ENCODE measurements at regions not wholly inside any gene's neighbourhood (a gene's known extent, or its start where the extent isn't known, plus 50 kb on each side); places are given as distances from the start of the nearest gene placed in this dataset.

- DNase-seq = peak; percentile 36 to 56 (median 44)
- peak overlapping the region; percentile 41 for H2AFZ ChIP-seq (ENCODE audit: insufficient read depth, low read depth, low read length, poor library complexity, severe bottlenecking)
Measured at GRCh38 chr1:112808861-112809684, 93.9 kb upstream of the PPM1J start.

GRCh38 chr1:112807999-112808398 is 92.9 kb upstream of the PPM1J start:
- Mint-ChIP-seq H3K27ac (no peak overlapping the region), H3K27me3 (ENCODE audit: low read depth in 3 of 3) (peaks cover 8 to 20% (median 8%) of the 10 kb centered on the region in 3 donors), H3K4me3 (no peak overlapping the region), H3K36me3 (no peaks in the 10 kb centered on the region), H3K4me1 (peaks cover 2% of the 10 kb centered on the region), H3K9me3 (peaks cover 0 to 2% (median 0%) of the 10 kb centered on the region in 7 donors)
- 90% methylated on average over 2 of the region's 3 CpGs for WGBS (ENCODE audit: insufficient coverage)
- Histone ChIP-seq H3K9ac (ENCODE audit: insufficient read depth, low read length, poor library complexity, severe bottlenecking) (no peak overlapping the region), H3K36me3 (replicated peaks in 1 of 2; ENCODE audit: control insufficient read depth in 1 of 2, insufficient read depth in 2 of 2, low read length in 2 of 2) (no peaks in the 10 kb centered on the region), H3K79me2 (ENCODE audit: insufficient read depth, low read length) (no peaks in the 10 kb centered on the region), H3K27ac (ENCODE audit: low read depth in 1 of 2, low read length in 2 of 2) (no peak overlapping the region), H3K4me3 (replicated peaks in 1 of 3; ENCODE audit: low read depth in 2 of 3, low read length in 3 of 3) (no peak overlapping the region), H3K9me3 (replicated peaks in 1 of 2; ENCODE audit: control insufficient read depth in 1 of 2, insufficient read depth in 1 of 2, low read length in 2 of 2) (no peaks in the 10 kb centered on the region), H2AFZ (ENCODE audit: insufficient read depth, low read depth, low read length, poor library complexity, severe bottlenecking) (no peak overlapping the region), H3K4me2 (replicated peaks; ENCODE audit: extremely low read depth, low read length, poor library complexity, severe bottlenecking) (no peak overlapping the region), H3K4me1 (ENCODE audit: control insufficient read depth in 1 of 2, insufficient read depth in 2 of 2, low read length in 2 of 2) (no peaks in the 10 kb centered on the region), H3K27me3 (ENCODE audit: control insufficient read depth in 2 of 2, insufficient read depth in 2 of 2, low read length in 2 of 2) (no peaks in the 10 kb centered on the region), H4K20me1 (ENCODE audit: insufficient read depth, low read length) (no peaks in the 10 kb centered on the region)
- no peak for TF ChIP-seq CTCF (IDR thresholded peaks at IDR 0.05)
- no peak for DNase-seq
- intact Hi-C loops (cut with micrococcal nuclease) = loop anchor here (5.0 to 10.0 kb wide), 3 partner anchors 91 to 264 kb away; partner anchors contain the start of genes LRIG2 (in 1 of the 2) and PPM1J (in 1 of the 2)

More at GRCh38 chr1:112808861-112809684, 93.9 kb upstream of the PPM1J start:
- intact Hi-C loops (cut with micrococcal nuclease) = loop anchor here (5.0 to 10.0 kb wide), 3 partner anchors 92 to 263 kb away; partner anchors contain the start of genes LRIG2 (in 1 of the 2) and PPM1J (in 1 of the 2)
- no peak overlapping the region for H3K27ac Mint-ChIP-seq
- no peaks in the 10 kb centered on the region for H3K36me3 Mint-ChIP-seq
- Histone ChIP-seq H3K4me2 (replicated peaks; ENCODE audit: extremely low read depth, low read length, poor library complexity, severe bottlenecking) (no peak overlapping the region), H3K79me2 (ENCODE audit: insufficient read depth, low read length) (no peaks in the 10 kb centered on the region), H3K4me3 (replicated peaks in 1 of 3; ENCODE audit: low read depth in 2 of 3, low read length in 3 of 3) (no peak overlapping the region), H3K4me1 (ENCODE audit: control insufficient read depth in 1 of 2, insufficient read depth in 2 of 2, low read length in 2 of 2) (no peaks in the 10 kb centered on the region), H3K27ac (ENCODE audit: low read depth in 1 of 2, low read length in 2 of 2) (no peak overlapping the region), H3K36me3 (replicated peaks in 1 of 2; ENCODE audit: control insufficient read depth in 1 of 2, insufficient read depth in 2 of 2, low read length in 2 of 2) (no peaks in the 10 kb centered on the region), H4K20me1 (ENCODE audit: insufficient read depth, low read length) (no peaks in the 10 kb centered on the region), H3K9me3 (replicated peaks in 1 of 2; ENCODE audit: control insufficient read depth in 1 of 2, insufficient read depth in 1 of 2, low read length in 2 of 2) (no peaks in the 10 kb centered on the region), H3K27me3 (ENCODE audit: control insufficient read depth in 2 of 2, insufficient read depth in 2 of 2, low read length in 2 of 2) (no peaks in the 10 kb centered on the region), H3K9ac (ENCODE audit: insufficient read depth, low read length, poor library complexity, severe bottlenecking) (no peak overlapping the region)
- no peak overlapping the region for H3K4me3 Mint-ChIP-seq
- H3K27me3 Mint-ChIP-seq (ENCODE audit: low read depth in 3 of 3) = peaks cover 6 to 15% (median 7%) of the 10 kb centered on the region in 3 donors
- H3K4me1 Mint-ChIP-seq = peaks cover 2% of the 10 kb centered on the region
- H3K9me3 Mint-ChIP-seq = peaks cover 0 to 2% (median 0%) of the 10 kb centered on the region in 7 donors
- peak; percentile 93 for TF ChIP-seq CTCF (IDR thresholded peaks at IDR 0.05)
- 24% methylated on average over 6 of the region's 8 CpGs for whole genome bisulfite sequencing (ENCODE audit: insufficient coverage)
